HL-60 (cell line): ENCODE measurements at regions not wholly inside any gene's neighbourhood (a gene's known extent, or its start where the extent isn't known, plus 50 kb on each side); places are given as distances from the start of the nearest gene placed in this dataset.

Source experiments
- DNase-seq, 2 experiments: peaks; one replicate each; pipeline ENCODE4 v3.0.0-alpha.2; 2010 to 2020; ENCODE audit warnings: low read depth in 1 of 2, low spot score in 1 of 2
- H3K27ac ChIP-seq: fragments of 250-450 bp; sonication (Bioruptor Pico); replicated peaks from 2 replicates; pipeline ENCODE4 v1.5.1; 2020; ENCODE audit warnings: mild to moderate bottlenecking, moderate library complexity
- H3K27me3 ChIP-seq: fragments of 250-450 bp; sonication (Bioruptor Pico); 2 replicates; pipeline ENCODE4 v1.5.1; 2021; ENCODE audit warnings: mild to moderate bottlenecking, moderate library complexity; ENCODE audit not compliant: insufficient read depth, poor library complexity, severe bottlenecking
- H3K4me3 ChIP-seq: replicated peaks from 2 replicates; pipeline ENCODE4 v1.5.1; 2011; ENCODE audit warnings: mild to moderate bottlenecking, control low read depth, low read length; ENCODE audit not compliant: insufficient read depth
- CTCF ChIP-seq: IDR thresholded peaks from one replicate; pipeline ENCODE4 v1.5.1; 2011; ENCODE audit warnings: low read length, control low read depth, inconsistent platforms; ENCODE audit not compliant: insufficient read depth
- GABPA ChIP-seq: IDR thresholded peaks from 2 replicates; pipeline ENCODE4 v1.6.1; 2012; ENCODE audit warnings: low read depth
- POLR2AphosphoS5 ChIP-seq: IDR thresholded peaks from 2 replicates; pipeline ENCODE4 v1.6.1; 2012; ENCODE audit warnings: low read depth
- REST ChIP-seq: IDR thresholded peaks from 2 replicates; pipeline ENCODE4 v1.6.1; 2012; ENCODE audit warnings: low read depth; ENCODE audit not compliant: insufficient replicate concordance
- SPI1 ChIP-seq: IDR thresholded peaks from 2 replicates; pipeline ENCODE4 v1.6.1; 2012; ENCODE audit warnings: low read depth, mild to moderate bottlenecking, borderline replicate concordance

- H3K27me3 ChIP-seq, result no peaks in the 10 kb centered on the region
- DNase-seq, result peak in 1 of 2 experiments; percentile 1
- no peak overlapping the region for H3K4me3 ChIP-seq
- H3K27ac ChIP-seq, result no peak overlapping the region
- TF ChIP-seq CTCF (no peak), GABPA (no peak)
Measured at GRCh38 chr12:59185295-59185694, 265.0 kb upstream of the LRIG3 start.

GRCh38 chr12:59182658-59183455 lies 262.6 kb upstream of the LRIG3 start:
- TF ChIP-seq GABPA (no peak), REST (no peak), SPI1 (no peak), CTCF (no peak), POLR2AphosphoS5 (no peak)
- DNase-seq, result no peak
- no peak overlapping the region for H3K27ac ChIP-seq
- H3K27me3 ChIP-seq, result no peaks in the 10 kb centered on the region
- no peak overlapping the region for H3K4me3 ChIP-seq

- no peak for DNase-seq
- TF ChIP-seq GABPA, result no peak
- TF ChIP-seq SPI1, result no peak
- no peak for TF ChIP-seq CTCF
- no peak for TF ChIP-seq REST
- TF ChIP-seq POLR2AphosphoS5, result no peak
- H3K4me3 ChIP-seq, result no peak overlapping the region
- no peak overlapping the region for H3K27ac ChIP-seq
- no peaks in the 10 kb centered on the region for H3K27me3 ChIP-seq
Measured at GRCh38 chr12:59182191-59182590, 261.9 kb upstream of the LRIG3 start.
